Osteoblast (primary cell): ENCODE measurements at regions not wholly inside any gene's neighbourhood (a gene's known extent, or its start where the extent isn't known, plus 50 kb on each side); places are given as distances from the start of the nearest gene placed in this dataset.

Experiments used
- DNase-seq: peaks from one replicate; pipeline ENCODE4 v3.0.0; 2011; ENCODE audit warnings: low spot score, mixed read lengths; ENCODE audit not compliant: insufficient read length; ENCODE audit errors: missing footprints
- H2AFZ ChIP-seq: 2 replicates; pipeline ENCODE4 v1.6.0; 2011; ENCODE audit warnings: mild to moderate bottlenecking, low read length
- H3K27ac ChIP-seq: 2 replicates; pipeline ENCODE4 v1.5.1; 2011; ENCODE audit warnings: mild to moderate bottlenecking, low read depth, low read length, moderate library complexity
- H3K27me3 ChIP-seq: 2 replicates; pipeline ENCODE4 v1.6.0; 2012; ENCODE audit warnings: mild to moderate bottlenecking, control low read depth, inconsistent platforms, low read length, moderate library complexity; ENCODE audit not compliant: insufficient read depth
- H3K36me3 ChIP-seq: 2 replicates; pipeline ENCODE4 v1.5.1; 2011; ENCODE audit warnings: mild to moderate bottlenecking, low read length, control low read depth, moderate library complexity; ENCODE audit not compliant: insufficient read depth
- H3K4me1 ChIP-seq: 2 replicates; pipeline ENCODE4 v1.5.1; 2011; ENCODE audit warnings: mild to moderate bottlenecking, low read length, control low read depth, moderate library complexity; ENCODE audit not compliant: insufficient read depth
- H3K4me2 ChIP-seq: 2 replicates; pipeline ENCODE4 v1.6.0; 2011; ENCODE audit warnings: mild to moderate bottlenecking, low read length; ENCODE audit not compliant: insufficient read depth
- H3K4me3 ChIP-seq: fragments of 200-600 bp; sonication (generic); 3 replicates; pipeline ENCODE4 v1.5.1; 2012; ENCODE audit warnings: mild to moderate bottlenecking, low read length, inconsistent platforms; ENCODE audit not compliant: insufficient read depth
- H3K79me2 ChIP-seq: 2 replicates; pipeline ENCODE4 v1.6.0; 2012; ENCODE audit warnings: mild to moderate bottlenecking, low read length, control low read depth, inconsistent platforms; ENCODE audit not compliant: insufficient read depth
- H3K9me3 ChIP-seq: 2 replicates; pipeline ENCODE4 v1.5.1; 2011; ENCODE audit warnings: low read depth, low read length, control low read depth
- H4K20me1 ChIP-seq: 2 replicates; pipeline ENCODE4 v1.6.0; 2012; ENCODE audit warnings: mild to moderate bottlenecking, low read length, control low read depth; ENCODE audit not compliant: insufficient read depth
- CTCF ChIP-seq: IDR thresholded peaks from 2 replicates; pipeline ENCODE4 v1.5.1; 2011; ENCODE audit warnings: mild to moderate bottlenecking, low read depth, low read length, moderate library complexity; ENCODE audit errors: extremely low read depth

- H3K4me2 ChIP-seq: no peak overlapping the region
- H3K27me3 ChIP-seq: no peaks in the 10 kb centered on the region
- no peak for TF ChIP-seq CTCF
- no peak overlapping the region for H3K4me3 ChIP-seq
- no peaks in the 10 kb centered on the region for H3K4me1 ChIP-seq
- H3K27ac ChIP-seq: no peak overlapping the region
- H3K9me3 ChIP-seq: no peaks in the 10 kb centered on the region
- no peaks in the 10 kb centered on the region for H3K79me2 ChIP-seq
- DNase-seq: no peak
- H4K20me1 ChIP-seq: no peaks in the 10 kb centered on the region
- H3K36me3 ChIP-seq: no peaks in the 10 kb centered on the region
- no peak overlapping the region for H2AFZ ChIP-seq
These were observed 941.0 kb upstream of the INTU start for GRCh38 chr4:126691797-126692196.

- H3K27me3 ChIP-seq: no peaks in the 10 kb centered on the region
- H2AFZ ChIP-seq: no peak overlapping the region
- peaks cover 4% of the 10 kb centered on the region for H3K4me1 ChIP-seq
- no peak overlapping the region for H3K4me3 ChIP-seq
- no peaks in the 10 kb centered on the region for H3K9me3 ChIP-seq
- no peak overlapping the region for H3K4me2 ChIP-seq
- no peak for DNase-seq
- H4K20me1 ChIP-seq: no peaks in the 10 kb centered on the region
- TF ChIP-seq CTCF: no peak
- H3K36me3 ChIP-seq: no peaks in the 10 kb centered on the region
- H3K27ac ChIP-seq: no peak overlapping the region
- H3K79me2 ChIP-seq: no peaks in the 10 kb centered on the region
These were observed 935.0 kb upstream of the INTU start for GRCh38 chr4:126697748-126698147.

GRCh38 chr4:126698224-126698623 is 934.5 kb upstream of the INTU start:
- no peak for TF ChIP-seq CTCF
- H3K4me3 ChIP-seq: no peak overlapping the region
- H3K36me3 ChIP-seq: no peaks in the 10 kb centered on the region
- no peaks in the 10 kb centered on the region for H3K27me3 ChIP-seq
- H2AFZ ChIP-seq: no peak overlapping the region
- no peak overlapping the region for H3K27ac ChIP-seq
- no peaks in the 10 kb centered on the region for H4K20me1 ChIP-seq
- H3K9me3 ChIP-seq: no peaks in the 10 kb centered on the region
- no peak for DNase-seq
- no peaks in the 10 kb centered on the region for H3K79me2 ChIP-seq
- peaks cover 4% of the 10 kb centered on the region for H3K4me1 ChIP-seq
- no peak overlapping the region for H3K4me2 ChIP-seq

GRCh38 chr4:126701756-126702155 is 931.0 kb upstream of the INTU start:
- Histone ChIP-seq H3K27me3 (no peaks in the 10 kb centered on the region), H3K36me3 (no peaks in the 10 kb centered on the region), H3K9me3 (no peaks in the 10 kb centered on the region), H3K4me1 (peaks cover 4% of the 10 kb centered on the region), H3K27ac (no peak overlapping the region), H2AFZ (no peak overlapping the region), H3K4me3 (no peak overlapping the region), H3K4me2 (no peak overlapping the region), H4K20me1 (no peaks in the 10 kb centered on the region), H3K79me2 (no peaks in the 10 kb centered on the region)
- DNase-seq: peak; percentile 62
- no peak for TF ChIP-seq CTCF
